ENCODE measurements at regions not wholly inside any gene's neighbourhood (a gene's known extent, or its start where the extent isn't known, plus 50 kb on each side); places are given as distances from the start of the nearest gene placed in this dataset.

DNA sequence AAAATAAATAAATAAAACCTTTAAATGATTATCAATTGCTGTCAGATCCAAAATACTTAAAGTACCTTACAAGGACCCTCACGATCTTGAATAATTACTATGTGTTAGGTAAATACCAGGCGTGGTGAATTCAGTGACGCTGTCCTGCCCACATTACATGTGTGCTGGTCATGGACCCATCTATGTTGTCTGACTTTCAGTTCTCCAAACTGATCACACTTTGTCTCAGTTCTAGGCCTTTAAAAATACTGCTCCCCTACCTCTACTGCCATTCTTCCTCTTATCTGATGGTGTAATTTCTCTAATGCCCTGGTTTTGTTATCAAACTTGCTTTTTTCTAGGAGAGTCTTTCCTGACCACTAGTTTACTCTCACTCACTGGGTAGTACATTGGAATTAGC, 520.7 kb downstream of the TRHDE start:
- no peak for ATAC-seq (replicated peaks)
- Mint-ChIP-seq H3K4me3 (no peak overlapping the region), H3K9me3 (peaks cover 14 to 15% of the 10 kb centered on the region in 2 donors), H3K4me1 (no peaks in the 10 kb centered on the region), H3K27me3 (no peaks in the 10 kb centered on the region), H3K27ac (no peak overlapping the region), H3K36me3 (no peaks in the 10 kb centered on the region)
- DNase-seq: no peak

DNA sequence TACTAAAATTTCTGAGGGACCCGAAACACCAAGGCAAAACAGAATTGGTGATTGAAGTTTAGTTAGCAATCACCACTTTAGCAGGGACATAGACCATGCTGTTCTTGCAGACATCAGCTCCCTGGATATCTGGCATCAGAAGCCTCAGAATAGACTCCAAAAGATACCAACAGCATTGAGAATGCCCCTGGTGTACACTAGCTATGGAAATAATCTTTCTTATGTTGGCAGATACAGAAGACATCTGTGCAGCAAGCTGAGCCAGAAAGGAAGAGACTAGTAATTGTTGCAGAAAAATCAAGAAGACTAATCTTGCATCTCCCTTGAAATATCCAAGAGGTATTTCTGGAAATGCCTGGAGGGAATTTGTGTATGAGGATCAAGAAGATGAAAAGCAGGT, 521.6 kb downstream of the TRHDE start:
- Mint-ChIP-seq H3K9me3 (peaks cover 14 to 15% of the 10 kb centered on the region in 2 donors), H3K27me3 (no peaks in the 10 kb centered on the region), H3K27ac (no peak overlapping the region), H3K36me3 (no peaks in the 10 kb centered on the region), H3K4me3 (no peak overlapping the region), H3K4me1 (no peaks in the 10 kb centered on the region)
- ATAC-seq (replicated peaks) (no peak), DNase-seq (no peak)

DNA sequence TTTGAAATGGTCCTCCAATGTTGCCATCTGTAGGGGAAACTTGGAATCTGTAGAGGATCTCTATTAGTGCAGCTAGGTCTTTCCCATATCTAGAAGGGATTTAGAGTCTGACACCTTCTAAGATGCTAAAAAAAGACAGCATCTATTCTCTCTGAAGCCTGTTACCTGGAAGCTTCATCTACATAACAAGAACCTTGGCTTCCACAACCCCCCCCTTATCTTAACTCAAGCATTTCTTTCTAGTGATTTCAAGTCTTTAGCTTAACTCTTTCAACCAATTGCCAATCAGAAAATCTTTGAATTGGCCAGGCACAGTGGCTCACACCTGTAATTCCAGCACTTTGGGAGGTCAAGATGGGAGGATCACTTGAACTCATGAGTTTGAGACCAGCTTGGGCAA, 543.3 kb downstream of the TRHDE start:
- ATAC-seq (replicated peaks) (no peak), DNase-seq (no peak)
- peaks cover 20 to 22% of the 10 kb centered on the region in 2 donors for H3K9me3 Mint-ChIP-seq
- H3K4me3 Mint-ChIP-seq: no peak overlapping the region
- H3K27me3 Mint-ChIP-seq: no peaks in the 10 kb centered on the region
- H3K4me1 Mint-ChIP-seq: no peaks in the 10 kb centered on the region
- H3K27ac Mint-ChIP-seq: no peak overlapping the region
- no peaks in the 10 kb centered on the region for H3K36me3 Mint-ChIP-seq

DNA sequence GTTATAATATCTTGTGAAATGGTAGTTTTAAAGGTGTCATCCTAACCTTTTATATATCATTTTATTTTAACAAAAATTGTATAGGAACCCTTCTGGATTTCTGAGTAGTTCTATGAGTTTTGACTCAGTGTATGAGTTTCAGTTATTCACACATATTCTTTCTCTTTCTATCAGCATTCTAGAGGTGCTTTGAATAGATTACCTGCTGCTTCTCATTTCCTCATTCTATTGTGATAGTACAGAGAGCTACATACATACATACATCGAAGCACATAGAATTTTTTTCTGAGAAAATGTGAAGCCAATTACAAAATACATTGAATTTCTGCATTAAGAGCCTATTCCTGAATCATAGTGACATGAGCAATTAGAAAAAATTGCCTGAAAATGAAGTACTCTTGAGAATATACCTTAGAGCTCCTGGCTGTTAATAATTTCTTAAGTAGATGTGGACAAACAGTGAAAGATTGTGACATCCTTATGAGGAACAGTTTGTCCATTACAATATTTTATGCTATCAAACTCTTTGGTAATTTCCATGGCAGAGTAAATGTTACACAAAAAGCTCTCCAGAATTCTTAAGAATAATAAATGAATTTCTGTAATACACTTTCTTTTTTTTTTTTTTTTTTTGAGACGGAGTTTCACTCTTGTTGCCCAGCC, 556.6 kb downstream of the TRHDE start:
- no peaks in the 10 kb centered on the region for H3K4me1 Mint-ChIP-seq
- DNase-seq (no peak), ATAC-seq (replicated peaks) (no peak)
- no peaks in the 10 kb centered on the region for H3K36me3 Mint-ChIP-seq
- no peak overlapping the region for H3K4me3 Mint-ChIP-seq
- no peaks in the 10 kb centered on the region for H3K27me3 Mint-ChIP-seq
- no peak overlapping the region for H3K27ac Mint-ChIP-seq
- peaks cover 0 to 5% of the 10 kb centered on the region in 2 donors for H3K9me3 Mint-ChIP-seq

DNA sequence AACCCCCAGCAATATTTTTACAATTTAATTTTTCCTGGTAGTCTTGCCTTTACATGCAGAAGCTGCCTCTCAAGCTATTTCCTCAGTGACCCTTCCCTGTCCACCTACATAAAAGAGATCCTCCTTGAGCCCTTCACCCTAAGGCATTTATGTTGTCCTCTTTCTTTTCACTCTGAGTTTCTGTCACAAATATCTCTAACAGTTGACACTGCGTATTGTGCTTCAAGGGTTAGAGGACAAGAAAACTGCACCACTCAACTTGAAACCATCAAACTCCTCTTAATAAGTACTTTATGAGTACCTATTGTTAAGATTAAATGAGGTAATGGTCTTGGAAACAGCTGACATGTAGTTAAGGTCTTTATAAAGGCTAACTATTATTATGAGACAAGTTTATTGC, 557.7 kb downstream of the TRHDE start:
- H3K4me3 Mint-ChIP-seq: no peak overlapping the region
- no peaks in the 10 kb centered on the region for H3K27me3 Mint-ChIP-seq
- DNase-seq: no peak
- H3K4me1 Mint-ChIP-seq: no peaks in the 10 kb centered on the region
- no peaks in the 10 kb centered on the region for H3K36me3 Mint-ChIP-seq
- H3K27ac Mint-ChIP-seq: no peak overlapping the region
- peaks cover 0 to 5% of the 10 kb centered on the region in 2 donors for H3K9me3 Mint-ChIP-seq
- ATAC-seq (replicated peaks): no peak

DNA sequence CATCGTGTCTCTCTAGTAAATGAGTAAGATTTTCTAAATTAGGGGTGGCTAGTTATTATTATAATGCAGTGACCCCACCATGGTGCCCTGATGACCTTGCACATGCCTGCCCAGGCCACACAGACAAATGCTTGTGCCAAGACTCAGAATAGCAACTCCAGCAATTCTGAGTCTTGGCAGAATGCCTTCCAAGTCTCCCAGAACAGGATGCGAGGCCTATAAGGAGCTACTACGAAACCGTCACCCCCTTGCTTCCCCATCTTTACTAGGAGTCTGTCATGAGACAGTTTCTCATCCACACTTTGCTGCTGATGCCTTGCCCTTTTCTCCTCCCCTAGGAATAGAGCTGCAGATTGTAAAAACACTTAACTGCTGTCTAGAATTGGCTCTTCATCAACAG, 559.9 kb downstream of the TRHDE start:
- no peaks in the 10 kb centered on the region for H3K4me1 Mint-ChIP-seq
- no peak overlapping the region for H3K27ac Mint-ChIP-seq
- H3K4me3 Mint-ChIP-seq: no peak overlapping the region
- ATAC-seq (replicated peaks) (no peak), DNase-seq (no peak)
- peaks cover 0 to 1% of the 10 kb centered on the region in 2 donors for H3K9me3 Mint-ChIP-seq
- no peaks in the 10 kb centered on the region for H3K36me3 Mint-ChIP-seq
- no peaks in the 10 kb centered on the region for H3K27me3 Mint-ChIP-seq

DNA sequence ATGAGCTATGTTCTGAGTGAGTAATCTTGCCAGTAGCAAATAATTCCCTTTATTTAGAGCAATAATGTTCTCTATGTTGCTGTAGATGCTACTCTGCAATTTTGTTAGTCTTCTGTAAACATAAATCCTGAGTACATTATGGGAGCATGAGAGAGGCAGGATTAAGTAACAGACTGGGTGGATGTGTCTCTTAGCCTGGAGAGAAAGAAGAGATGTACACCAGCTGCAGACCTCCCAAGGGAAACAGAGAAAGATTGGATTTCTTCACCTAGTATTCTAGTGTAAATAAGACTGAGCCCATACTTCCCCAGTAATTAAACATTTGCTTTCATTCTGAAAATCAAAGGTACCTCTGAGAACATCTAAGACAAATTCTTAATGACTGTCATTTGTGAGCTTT, 564.0 kb downstream of the TRHDE start:
- H3K36me3 Mint-ChIP-seq: no peaks in the 10 kb centered on the region

DNA sequence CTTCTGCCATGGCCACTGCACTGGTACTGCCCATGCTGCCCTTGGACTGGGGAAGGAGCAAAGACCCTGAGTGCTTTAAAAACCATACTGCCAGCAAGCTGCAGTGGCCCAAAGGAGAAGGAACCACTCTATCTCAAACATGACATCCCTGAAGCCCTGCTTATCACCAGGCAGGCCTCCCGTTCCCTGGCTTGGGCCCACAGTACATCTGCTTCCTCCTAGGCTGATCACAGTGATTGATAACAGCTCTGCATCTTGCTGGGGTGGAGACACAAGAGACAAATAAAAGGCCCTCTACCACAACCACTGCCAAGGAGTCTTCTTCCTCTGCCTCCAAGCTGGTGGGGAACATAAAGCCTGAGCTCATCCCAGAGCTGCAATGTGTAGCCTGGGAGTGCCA, 567.5 kb downstream of the TRHDE start:
- H3K27me3 Mint-ChIP-seq: no peaks in the 10 kb centered on the region
- H3K4me1 Mint-ChIP-seq: no peaks in the 10 kb centered on the region
- no peak overlapping the region for H3K27ac Mint-ChIP-seq
- no peaks in the 10 kb centered on the region for H3K36me3 Mint-ChIP-seq
- ATAC-seq (replicated peaks): no peak
- no peak overlapping the region for H3K4me3 Mint-ChIP-seq
- DNase-seq: no peak
- peaks cover 10 to 15% of the 10 kb centered on the region in 2 donors for H3K9me3 Mint-ChIP-seq

More for the DNA sequence above, 564.0 kb downstream of the TRHDE start:
- no peaks in the 10 kb centered on the region for H3K27me3 Mint-ChIP-seq
- peaks cover 0 to 5% of the 10 kb centered on the region in 2 donors for H3K9me3 Mint-ChIP-seq
- DNase-seq: no peak
- ATAC-seq (replicated peaks): no peak
- no peak overlapping the region for H3K4me3 Mint-ChIP-seq
- H3K4me1 Mint-ChIP-seq: no peaks in the 10 kb centered on the region
- no peak overlapping the region for H3K27ac Mint-ChIP-seq

DNA sequence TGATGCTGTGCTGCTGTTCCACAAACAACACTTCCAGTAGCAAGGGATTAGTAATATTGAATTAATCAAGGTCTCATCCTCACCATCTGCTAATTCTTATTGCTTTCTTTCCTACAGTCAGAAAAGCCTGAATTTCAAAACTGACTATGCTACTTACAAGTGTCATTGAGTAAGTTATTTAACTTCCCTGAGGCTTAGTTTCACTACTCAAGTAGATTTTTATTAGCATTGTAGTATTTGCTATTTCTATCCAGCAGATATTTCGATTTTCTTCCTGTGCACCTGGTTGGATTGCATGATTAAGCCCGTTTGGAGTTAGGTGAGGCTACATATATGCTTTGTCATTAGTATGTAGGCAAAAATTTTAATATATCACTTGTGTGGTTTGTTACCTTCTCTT, 591.5 kb downstream of the TRHDE start:
- H3K4me1 Mint-ChIP-seq: no peaks in the 10 kb centered on the region
- no peaks in the 10 kb centered on the region for H3K36me3 Mint-ChIP-seq
- no peaks in the 10 kb centered on the region for H3K27me3 Mint-ChIP-seq
- ATAC-seq (replicated peaks): no peak
- H3K9me3 Mint-ChIP-seq: peaks cover 0 to 7% of the 10 kb centered on the region in 2 donors
- no peak for DNase-seq
- H3K27ac Mint-ChIP-seq: no peak overlapping the region
- H3K4me3 Mint-ChIP-seq: no peak overlapping the region

DNA sequence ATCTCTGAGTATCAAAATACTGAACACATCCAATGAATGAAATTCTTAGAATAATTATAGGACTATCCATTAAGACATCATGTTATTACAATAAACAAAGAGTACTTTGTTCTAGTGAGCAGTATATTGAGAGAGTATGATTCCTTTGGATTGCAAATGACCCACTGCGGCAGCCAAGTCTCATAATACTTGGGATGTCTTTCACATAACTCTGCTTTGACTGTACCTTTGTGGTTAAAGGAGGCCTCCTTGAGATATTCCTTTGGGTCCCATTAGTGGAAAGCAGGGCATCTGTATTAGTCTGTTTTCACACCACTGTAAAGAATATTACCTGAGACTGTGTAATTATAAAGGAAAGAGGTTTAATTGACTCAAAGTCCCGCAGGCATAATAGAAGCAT, 593.8 kb downstream of the TRHDE start:
- Mint-ChIP-seq H3K27me3 (no peaks in the 10 kb centered on the region), H3K27ac (no peak overlapping the region), H3K4me1 (no peaks in the 10 kb centered on the region), H3K4me3 (no peak overlapping the region), H3K9me3 (peaks cover 0 to 3% of the 10 kb centered on the region in 2 donors), H3K36me3 (no peaks in the 10 kb centered on the region)
- ATAC-seq (replicated peaks): no peak
- DNase-seq: no peak

DNA sequence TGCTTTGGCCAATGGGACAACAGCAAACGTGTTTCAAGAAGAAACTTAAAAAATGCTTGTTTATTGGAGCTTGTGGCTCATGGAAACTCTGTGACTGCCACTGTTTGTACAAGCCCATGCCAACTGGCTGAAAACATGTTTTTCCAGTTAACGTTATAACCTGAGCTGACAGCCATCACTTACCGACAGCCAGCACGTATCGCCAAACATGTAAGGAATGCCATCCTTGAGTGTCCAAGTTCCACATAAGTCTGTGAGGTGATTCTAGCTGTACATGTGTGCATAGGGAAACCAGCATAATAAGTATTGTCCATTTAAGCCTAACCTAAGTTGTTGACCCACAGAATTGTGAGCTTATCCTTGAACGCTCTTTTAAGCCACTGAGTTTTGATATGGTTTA, 596.9 kb downstream of the TRHDE start:
- Mint-ChIP-seq H3K4me3 (no peak overlapping the region), H3K36me3 (no peaks in the 10 kb centered on the region), H3K4me1 (no peaks in the 10 kb centered on the region), H3K27ac (no peak overlapping the region), H3K9me3 (no peaks in the 10 kb centered on the region), H3K27me3 (no peaks in the 10 kb centered on the region)
- no peak for ATAC-seq (replicated peaks)
- DNase-seq: no peak

DNA sequence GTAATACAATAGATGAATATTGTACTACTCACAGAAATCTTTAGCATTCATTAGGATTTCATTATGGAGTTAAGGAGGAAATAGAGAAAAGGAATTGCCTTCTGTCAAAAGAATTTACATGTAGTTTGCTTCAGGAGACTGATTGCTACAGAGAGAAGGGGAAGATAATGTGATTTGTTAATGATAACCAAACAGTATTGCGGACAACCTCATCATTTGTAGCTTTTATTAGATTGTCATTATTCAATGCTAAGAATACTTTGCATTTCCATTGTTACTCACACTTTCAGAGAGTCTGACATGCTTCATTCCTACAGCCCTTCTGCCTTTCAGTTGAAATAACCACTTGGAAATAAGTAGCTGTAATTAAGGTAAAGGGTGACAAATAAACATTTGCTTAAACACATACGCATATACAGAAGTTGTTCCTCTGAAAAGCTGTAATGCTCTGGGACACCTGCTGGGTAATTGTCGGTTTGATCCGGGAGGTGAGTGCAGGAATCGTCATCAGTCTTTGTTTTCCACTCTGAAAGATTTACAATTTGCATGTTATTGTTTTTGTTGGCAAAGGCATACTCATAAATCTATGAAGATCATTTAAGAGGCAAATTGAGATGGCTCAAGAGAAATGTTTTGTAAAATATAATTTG, 600.2 kb downstream of the TRHDE start:
- H3K9me3 Mint-ChIP-seq: peaks cover 4 to 5% of the 10 kb centered on the region in 2 donors
- ATAC-seq (replicated peaks) (no peak), DNase-seq (no peak)
- H3K4me3 Mint-ChIP-seq: no peak overlapping the region
- H3K27ac Mint-ChIP-seq: no peak overlapping the region
- H3K27me3 Mint-ChIP-seq: no peaks in the 10 kb centered on the region
- no peaks in the 10 kb centered on the region for H3K4me1 Mint-ChIP-seq
- no peaks in the 10 kb centered on the region for H3K36me3 Mint-ChIP-seq

DNA sequence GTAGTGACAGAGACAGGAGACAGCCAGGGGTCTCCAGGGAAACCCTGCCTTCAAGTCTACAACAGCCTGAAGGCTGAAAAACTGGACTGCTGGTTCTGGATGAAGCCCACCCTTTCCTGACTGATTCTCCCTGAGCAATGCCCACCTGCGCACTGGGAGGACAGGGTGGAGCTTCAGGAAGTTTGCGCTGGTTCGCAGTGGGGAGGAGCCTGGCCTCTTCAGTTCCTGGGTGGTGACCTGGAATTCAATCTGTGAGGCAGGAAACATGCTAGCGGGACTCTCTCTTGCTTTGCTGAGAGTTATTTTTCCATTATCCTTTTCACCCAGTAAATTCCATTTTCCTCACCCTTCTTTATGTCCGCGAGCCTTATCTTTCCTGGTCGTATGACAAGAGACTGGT, 600.8 kb downstream of the TRHDE start:
- H3K27me3 Mint-ChIP-seq: no peaks in the 10 kb centered on the region
- peaks cover 4 to 5% of the 10 kb centered on the region in 2 donors for H3K9me3 Mint-ChIP-seq
- no peak for ATAC-seq (replicated peaks)
- H3K27ac Mint-ChIP-seq: no peak overlapping the region
- H3K4me1 Mint-ChIP-seq: no peaks in the 10 kb centered on the region
- no peak overlapping the region for H3K4me3 Mint-ChIP-seq
- no peaks in the 10 kb centered on the region for H3K36me3 Mint-ChIP-seq
- no peak for DNase-seq

DNA sequence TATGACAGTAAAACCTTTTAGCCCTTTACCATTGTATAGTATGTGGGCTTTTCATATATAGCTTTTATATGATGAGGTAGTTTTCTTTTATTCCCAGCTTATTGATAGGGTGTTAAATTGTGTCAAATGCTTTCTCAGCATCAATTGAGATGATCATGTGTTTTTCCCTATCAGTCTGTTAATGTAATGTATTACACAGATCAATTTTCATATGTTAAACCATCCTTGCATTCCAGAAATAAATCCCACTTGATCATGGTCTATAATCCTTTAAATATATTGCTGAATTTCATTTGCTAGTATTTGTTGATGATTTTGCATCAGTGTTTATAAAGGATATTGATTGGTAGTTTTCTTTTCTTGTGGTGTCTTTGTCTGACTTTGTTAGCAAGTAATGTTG, 603.9 kb downstream of the TRHDE start:
- Mint-ChIP-seq H3K4me1 (no peaks in the 10 kb centered on the region), H3K9me3 (peaks cover 8% of the 10 kb centered on the region in 2 donors), H3K4me3 (no peak overlapping the region), H3K36me3 (no peaks in the 10 kb centered on the region), H3K27me3 (no peaks in the 10 kb centered on the region), H3K27ac (no peak overlapping the region)
- no peak for ATAC-seq (replicated peaks)
- no peak for DNase-seq

DNA sequence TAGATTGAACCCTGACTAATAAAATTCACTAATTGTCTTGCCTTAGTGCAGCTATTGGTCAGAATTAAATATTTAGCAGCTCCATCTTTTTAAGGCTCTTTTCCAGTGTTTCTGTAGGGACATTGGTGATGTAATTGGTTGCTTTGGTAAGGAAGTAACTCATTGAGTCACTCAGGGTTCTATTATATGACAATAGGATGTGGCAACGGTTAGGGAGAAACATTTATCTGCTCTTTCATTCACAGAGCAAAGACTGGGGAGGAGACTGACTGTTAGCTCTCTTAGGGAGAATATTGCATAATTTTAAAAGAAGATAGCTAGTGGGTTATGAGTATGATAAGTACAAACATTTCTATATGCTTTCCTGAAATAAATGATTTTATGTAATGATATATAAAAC, 616.5 kb downstream of the TRHDE start:
- Mint-ChIP-seq H3K9me3 (no peaks in the 10 kb centered on the region), H3K4me1 (no peaks in the 10 kb centered on the region), H3K4me3 (no peak overlapping the region), H3K27ac (no peak overlapping the region), H3K36me3 (no peaks in the 10 kb centered on the region), H3K27me3 (no peaks in the 10 kb centered on the region)
- ATAC-seq (replicated peaks): no peak
- no peak for DNase-seq
